B cell (primary cell): ENCODE measurements at regions not wholly inside any gene's neighbourhood (a gene's known extent, or its start where the extent isn't known, plus 50 kb on each side); places are given as distances from the start of the nearest gene placed in this dataset.

ENCODE experiments used
- ATAC-seq: fragments of 200-7000 bp; cut with Tn5 transposase; one replicate; pipeline ENCODE4 v1.10.0; 2021; ENCODE audit warnings: low read depth, mild to moderate bottlenecking, moderate number of reproducible peaks, moderate library complexity
- CTCF ChIA-PET: fragments of 350-600 bp; sonication (Branson Sonifier 250); formaldehyde crosslinking; loops from one replicate; lab custom pipeline; 2021; ENCODE audit warnings: antibody characterized with exemption, inconsistent platforms; lab: Charles Lee
- POLR2A ChIA-PET: fragments of 350-600 bp; sonication (Branson Sonifier 250); formaldehyde crosslinking; loops from one replicate; lab custom pipeline; 2021; ENCODE audit warnings: antibody characterized with exemption; lab: Charles Lee
- DNase-seq: peaks from one replicate; pipeline ENCODE4 v3.0.0; 2013
- H2AFZ ChIP-seq: 2 replicates; pipeline ENCODE4 v1.6.1; 2012; ENCODE audit warnings: mild to moderate bottlenecking, low read depth, low read length; ENCODE audit not compliant: insufficient read depth, poor library complexity, severe bottlenecking
- H3K27ac ChIP-seq, 2 donors: 1 replicate in 1 of 2; 2 replicates in 1 of 2; pipeline ENCODE4 v1.5.1; 2012 to 2013; ENCODE audit warnings: low read length in 2 of 2, mild to moderate bottlenecking in 2 of 2, moderate library complexity in 1 of 2
- H3K27me3 ChIP-seq, 4 experiments: fragments of 200-600 bp in 1 of 4; sonication (generic) in 1 of 4; replicated peaks in 1 of 4; 1 replicate in 2 of 4; 2 replicates in 2 of 4; pipeline versions ENCODE4 v1.6.1 to v1.7.0; 2013 to 2016; ENCODE audit warnings: low read length in 3 of 4, mild to moderate bottlenecking in 2 of 4, mixed read lengths in 1 of 4, moderate library complexity in 1 of 4; ENCODE audit not compliant: insufficient read depth in 4 of 4, control insufficient read depth in 3 of 4; ENCODE audit errors: control extremely low read depth in 1 of 4
- H3K36me3 ChIP-seq, 2 experiments: replicated peaks in 1 of 2; 1 replicate in 1 of 2; 2 replicates in 1 of 2; pipeline versions ENCODE4 v1.6.1 to v1.7.1; 2013; ENCODE audit warnings: low read length in 1 of 2; ENCODE audit not compliant: insufficient read depth in 2 of 2, control insufficient read depth in 1 of 2; ENCODE audit errors: control extremely low read depth in 1 of 2, extremely low read depth in 1 of 2
- H3K4me1 ChIP-seq, 2 donors: fragments of 200-600 bp in 1 of 2; sonication (generic) in 1 of 2; 1 replicate in 1 of 2; 2 replicates in 1 of 2; pipeline versions ENCODE4 v1.5.1 to v1.6.1; 2013 to 2017; ENCODE audit warnings: low read length in 2 of 2; ENCODE audit not compliant: control insufficient read depth in 2 of 2, insufficient read depth in 2 of 2
- H3K4me2 ChIP-seq: replicated peaks from 2 replicates; pipeline ENCODE3; 2012; ENCODE audit warnings: mild to moderate bottlenecking, low read depth, low read length; ENCODE audit not compliant: poor library complexity, severe bottlenecking
- H3K4me3 ChIP-seq, 5 experiments: fragments of 200-600 bp in 1 of 5; sonication (generic) in 1 of 5; 1 replicate in 3 of 5; 2 replicates in 2 of 5; pipeline versions ENCODE4 v1.5.1 to v1.7.0; 2011 to 2016; ENCODE audit warnings: low read length in 4 of 5, mild to moderate bottlenecking in 4 of 5, low read depth in 2 of 5, control low read depth in 1 of 5, moderate library complexity in 1 of 5; ENCODE audit not compliant: insufficient read depth in 1 of 5; ENCODE audit errors: control extremely low read depth in 1 of 5, extremely low read depth in 1 of 5
- H3K79me2 ChIP-seq: fragments of 200-600 bp; sonication (generic); one replicate; pipeline ENCODE4 v1.6.0; 2016; ENCODE audit warnings: low read length; ENCODE audit not compliant: control insufficient read depth, insufficient read depth
- H3K9ac ChIP-seq: fragments of 200-600 bp; sonication (generic); 2 replicates; pipeline ENCODE4 v1.6.1; 2017; ENCODE audit warnings: mild to moderate bottlenecking, low read length, moderate library complexity
- H3K9me3 ChIP-seq, 3 donors: one replicate each; pipeline versions ENCODE4 v1.6.1 to v1.7.1; 2013; ENCODE audit warnings: low read length in 2 of 3; ENCODE audit not compliant: control insufficient read depth in 2 of 3, insufficient read depth in 1 of 3; ENCODE audit errors: control extremely low read depth in 1 of 3
- H4K20me1 ChIP-seq: 2 replicates; pipeline ENCODE4 v1.6.0; 2012; ENCODE audit warnings: mild to moderate bottlenecking, low read length; ENCODE audit not compliant: insufficient read depth, control insufficient read depth, poor library complexity, severe bottlenecking
- H3K27ac Mint-ChIP-seq: one replicate; pipeline ENCODE4 v1.8.0; 2021; ENCODE audit warnings: mixed read lengths
- H3K27me3 Mint-ChIP-seq: one replicate; pipeline ENCODE4 v1.8.0; 2021; ENCODE audit warnings: mixed read lengths
- H3K4me1 Mint-ChIP-seq: one replicate; pipeline ENCODE4 v1.8.0; 2021; ENCODE audit warnings: mixed read lengths
- H3K4me3 Mint-ChIP-seq: one replicate; pipeline ENCODE4 v1.8.0; 2021; ENCODE audit warnings: mixed read lengths
- H3K9me3 Mint-ChIP-seq: one replicate; pipeline ENCODE4 v1.8.0; 2022; ENCODE audit warnings: mixed read lengths; ENCODE audit not compliant: insufficient read depth
- EZH2 ChIP-seq: IDR thresholded peaks from 2 replicates; pipeline ENCODE4 v1.6.1; 2012; ENCODE audit warnings: borderline replicate concordance, low read depth, mild to moderate bottlenecking, moderate library complexity, low read length; ENCODE audit not compliant: insufficient read depth, poor library complexity, severe bottlenecking
- WGBS: methylation state at CpG from one replicate; pipeline ENCODE4 v1.1.5; 2013; ENCODE audit warnings: missing lambda C conversion rate; ENCODE audit not compliant: insufficient coverage; 5-methylcytosine and 5-hydroxymethylcytosine counted together
- intact Hi-C: fragments of 100-400 bp; cut with micrococcal nuclease; formaldehyde crosslinking; loops from one replicate; pipeline ENCODE4 v1.10.0; 2022
- TF ChIP-seq, protein P1 (sequence below): fragments of 200-600 bp; IDR thresholded peaks from one replicate; pipeline ENCODE4 v1.8.0; 2022; ENCODE audit warnings: antibody characterized with exemption, mild to moderate bottlenecking

GRCh38 chr11:119550053-119550752, 127.2 kb upstream of the THY1 start:
- POLR2A ChIA-PET: no interaction called here
- H3K9me3 Mint-ChIP-seq: no peaks in the 10 kb centered on the region

DNA sequence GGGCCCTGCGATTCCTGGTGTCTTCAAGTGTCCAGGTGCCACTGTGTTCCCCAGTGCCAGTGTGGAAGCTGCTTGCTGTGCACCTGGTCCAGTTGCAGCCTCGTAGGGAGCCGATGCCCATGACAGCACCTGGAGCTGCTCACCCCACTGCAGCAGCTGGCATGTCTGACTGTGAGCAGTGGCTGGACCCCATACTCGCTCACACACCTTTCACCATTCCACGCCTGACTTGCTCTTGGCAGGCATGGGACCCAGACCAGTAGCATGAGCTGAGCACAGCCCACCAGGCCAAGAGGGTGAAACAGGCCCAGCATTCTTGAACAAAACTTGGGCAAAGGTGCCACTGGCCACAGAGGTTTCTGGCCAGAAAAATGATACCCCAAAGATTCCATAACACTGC, 124.5 kb upstream of the THY1 start:
- H3K27ac Mint-ChIP-seq: no peak overlapping the region
- POLR2A ChIA-PET: no interaction called here
- H3K27ac ChIP-seq: no peak overlapping the region
- WGBS: 93% methylated on average over 5 of the region's 5 CpGs
- peaks cover 0 to 3% (median 0%) of the 10 kb centered on the region in 4 experiments for H3K27me3 ChIP-seq
- H3K27me3 Mint-ChIP-seq: peaks cover 4% of the 10 kb centered on the region
- no peaks in the 10 kb centered on the region for H4K20me1 ChIP-seq
- no peaks in the 10 kb centered on the region for H3K4me1 ChIP-seq
- H2AFZ ChIP-seq: no peak overlapping the region
- TF ChIP-seq, protein P1, sequence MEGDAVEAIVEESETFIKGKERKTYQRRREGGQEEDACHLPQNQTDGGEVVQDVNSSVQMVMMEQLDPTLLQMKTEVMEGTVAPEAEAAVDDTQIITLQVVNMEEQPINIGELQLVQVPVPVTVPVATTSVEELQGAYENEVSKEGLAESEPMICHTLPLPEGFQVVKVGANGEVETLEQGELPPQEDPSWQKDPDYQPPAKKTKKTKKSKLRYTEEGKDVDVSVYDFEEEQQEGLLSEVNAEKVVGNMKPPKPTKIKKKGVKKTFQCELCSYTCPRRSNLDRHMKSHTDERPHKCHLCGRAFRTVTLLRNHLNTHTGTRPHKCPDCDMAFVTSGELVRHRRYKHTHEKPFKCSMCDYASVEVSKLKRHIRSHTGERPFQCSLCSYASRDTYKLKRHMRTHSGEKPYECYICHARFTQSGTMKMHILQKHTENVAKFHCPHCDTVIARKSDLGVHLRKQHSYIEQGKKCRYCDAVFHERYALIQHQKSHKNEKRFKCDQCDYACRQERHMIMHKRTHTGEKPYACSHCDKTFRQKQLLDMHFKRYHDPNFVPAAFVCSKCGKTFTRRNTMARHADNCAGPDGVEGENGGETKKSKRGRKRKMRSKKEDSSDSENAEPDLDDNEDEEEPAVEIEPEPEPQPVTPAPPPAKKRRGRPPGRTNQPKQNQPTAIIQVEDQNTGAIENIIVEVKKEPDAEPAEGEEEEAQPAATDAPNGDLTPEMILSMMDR: no peak
- TF ChIP-seq EZH2: no peak
- no peaks in the 10 kb centered on the region for H3K79me2 ChIP-seq
- ATAC-seq: no peak
- intact Hi-C loops: no loop called here
- H3K4me3 Mint-ChIP-seq: no peak overlapping the region
- no peak for DNase-seq
- no peak overlapping the region for H3K4me3 ChIP-seq
- no peaks in the 10 kb centered on the region for H3K4me1 Mint-ChIP-seq
- no peak overlapping the region for H3K9ac ChIP-seq
- H3K9me3 Mint-ChIP-seq: no peaks in the 10 kb centered on the region
- CTCF ChIA-PET: no interaction called here
- H3K9me3 ChIP-seq: peaks cover 0 to 24% (median 13%) of the 10 kb centered on the region in 3 donors
- H3K4me2 ChIP-seq: no peak overlapping the region
- H3K36me3 ChIP-seq: no peaks in the 10 kb centered on the region

More at GRCh38 chr11:119550053-119550752, 127.2 kb upstream of the THY1 start:
- Histone ChIP-seq H3K27me3 (peaks cover 0 to 3% (median 0%) of the 10 kb centered on the region in 4 experiments), H3K4me1 (no peaks in the 10 kb centered on the region), H3K4me2 (no peak overlapping the region), H3K9ac (no peak overlapping the region), H3K9me3 (peaks cover 0 to 27% (median 13%) of the 10 kb centered on the region in 3 donors), H3K27ac (no peak overlapping the region), H4K20me1 (no peaks in the 10 kb centered on the region), H2AFZ (no peak overlapping the region), H3K4me3 (no peak overlapping the region), H3K79me2 (no peaks in the 10 kb centered on the region), H3K36me3 (no peaks in the 10 kb centered on the region)
- intact Hi-C loops: no loop called here
- DNase-seq: no peak
- no peaks in the 10 kb centered on the region for H3K4me1 Mint-ChIP-seq
- no peak for ATAC-seq
- no CpG with 5 or more reads among the region's 2 CpGs for WGBS
- no peak for TF ChIP-seq EZH2
- TF ChIP-seq, protein P1: no peak
- H3K27ac Mint-ChIP-seq: no peak overlapping the region
- CTCF ChIA-PET: no interaction called here
- H3K4me3 Mint-ChIP-seq: no peak overlapping the region
- peaks cover 3% of the 10 kb centered on the region for H3K27me3 Mint-ChIP-seq
